HepG2 (cell line): ENCODE measurements at regions not wholly inside any gene's neighbourhood (a gene's known extent, or its start where the extent isn't known, plus 50 kb on each side); places are given as distances from the start of the nearest gene placed in this dataset.

Source experiments
- ATAC-seq: fragments of 200-7000 bp; cut with Tn5 transposase; 3 replicates; pipeline ENCODE4 v1.9.1; 2020; ENCODE audit warnings: mild to moderate bottlenecking, moderate library complexity
- BruUV-seq: library from RNA; stranded (reverse); fragments of 400-500 nt; replicated peaks from 2 replicates; lab custom pipeline; 2021; lab: Mats Ljungman, UMichigan
- CTCF ChIA-PET: fragments of 300-600 bp; formaldehyde crosslinking; extraction: SDS; loops from one replicate; lab custom pipeline; 2021; ENCODE audit warnings: low total read pairs, inconsistent platforms, low intra/inter-chr PET ratio; lab: Yijun Ruan, JAX
- POLR2A ChIA-PET: fragments of 350-600 bp; sonication (Branson Sonifier 250); formaldehyde crosslinking; loops from one replicate; lab custom pipeline; 2020; ENCODE audit warnings: antibody characterized with exemption, inconsistent platforms; lab: Yijun Ruan, JAX
- DNase-seq: peaks from one replicate; pipeline ENCODE4 v3.0.0-alpha.2; 2015; ENCODE audit warnings: low spot score
- FAIRE-seq: peaks from 3 replicates; lab custom pipeline; 2011; peaks lifted over from hg19 to GRCh38; lab: Jason Lieb, UNC
- H2AFZ ChIP-seq: one replicate; pipeline ENCODE4 v1.6.1; 2011; ENCODE audit warnings: low read length, inconsistent platforms
- H3K27ac ChIP-seq: fragments of 300-600 bp; 3 replicates; pipeline ENCODE4 v1.8.0; 2011; ENCODE audit warnings: mixed run types, mild to moderate bottlenecking, mixed read lengths, low read length, inconsistent platforms; ENCODE audit not compliant: insufficient read depth; ENCODE audit errors: extremely low read length
- H3K27me3 ChIP-seq, 2 experiments: fragments of 200-600 bp in 1 of 2; 2 replicates in 1 of 2; 3 replicates in 1 of 2; pipeline versions ENCODE4 v1.6.0 to v1.8.0; 2011; ENCODE audit warnings: low read length in 2 of 2, mild to moderate bottlenecking in 2 of 2, moderate library complexity in 2 of 2, inconsistent platforms in 1 of 2; ENCODE audit not compliant: insufficient read depth in 2 of 2, control insufficient read depth in 1 of 2
- H3K36me3 ChIP-seq, 2 experiments: fragments of 200-600 bp in 1 of 2; replicated peaks in 1 of 2; 2 replicates in 1 of 2; 3 replicates in 1 of 2; pipeline versions ENCODE4 v1.5.1 to v1.8.0; 2011; ENCODE audit warnings: low read length in 2 of 2, inconsistent platforms in 1 of 2; ENCODE audit not compliant: insufficient read depth in 2 of 2, control insufficient read depth in 1 of 2
- H3K4me1 ChIP-seq: 2 replicates; pipeline ENCODE4 v1.5.1; 2012; ENCODE audit warnings: low read length, inconsistent platforms; ENCODE audit not compliant: insufficient read depth
- H3K4me2 ChIP-seq: 2 replicates; pipeline ENCODE4 v1.6.0; 2011; ENCODE audit warnings: low read depth, low read length, inconsistent platforms
- H3K4me3 ChIP-seq, 3 experiments: fragments of 200-600 bp in 1 of 3; sonication (generic), shearing (Covaris generic) in 1 of 3; replicated peaks in 1 of 3; 2 replicates each; pipeline ENCODE4 v1.5.1; 2011 to 2016; ENCODE audit warnings: low read length in 3 of 3, inconsistent platforms in 2 of 3, low read depth in 2 of 3, mild to moderate bottlenecking in 2 of 3, control low read depth in 1 of 3, mixed read lengths in 1 of 3; ENCODE audit not compliant: insufficient read depth in 1 of 3
- H3K79me2 ChIP-seq: one replicate; pipeline ENCODE4 v1.6.1; 2011; ENCODE audit warnings: low read length, inconsistent platforms; ENCODE audit not compliant: insufficient read depth
- H3K9ac ChIP-seq: 2 replicates; pipeline ENCODE4 v1.6.0; 2011; ENCODE audit warnings: mild to moderate bottlenecking, low read depth, low read length, inconsistent platforms; ENCODE audit not compliant: insufficient read depth
- H3K9me3 ChIP-seq: 2 replicates; pipeline ENCODE4 v1.5.1; 2012; ENCODE audit warnings: mild to moderate bottlenecking, low read length
- H4K20me1 ChIP-seq: 2 replicates; pipeline ENCODE4 v1.6.0; 2011; ENCODE audit warnings: inconsistent platforms, mild to moderate bottlenecking, low read length, moderate library complexity; ENCODE audit not compliant: insufficient read depth
- DPF2 ChIP-seq: sonication (generic); formaldehyde crosslinking; IDR thresholded peaks from 2 replicates; pipeline ENCODE4 v1.4.0; 2020; ENCODE audit warnings: mild to moderate bottlenecking, low read depth, missing genetic modification reagents, borderline replicate concordance
- EP300 ChIP-seq, 3 experiments: sonication (generic) in 1 of 3; formaldehyde crosslinking in 1 of 3; IDR thresholded peaks; 2 replicates each; pipeline versions ENCODE4 v1.5.1 to v1.6.1; 2011 to 2020; ENCODE audit warnings: low read depth in 2 of 3, low read length in 2 of 3, borderline replicate concordance in 1 of 3, improper control_type of control experiment in 1 of 3, mild to moderate bottlenecking in 1 of 3, missing genetic modification reagents in 1 of 3, moderate library complexity in 1 of 3
- HMG20A ChIP-seq: IDR thresholded peaks from 2 replicates; pipeline ENCODE4 v1.6.1; 2016; ENCODE audit warnings: borderline replicate concordance
- JARID2 ChIP-seq: sonication (generic); formaldehyde crosslinking; IDR thresholded peaks from 2 replicates; pipeline ENCODE4 v1.8.1; 2023; ENCODE audit warnings: missing genetic modification reagents, inconsistent platforms; ENCODE audit not compliant: insufficient replicate concordance
- KDM4B ChIP-seq: sonication (generic); formaldehyde crosslinking; IDR thresholded peaks from 2 replicates; pipeline ENCODE4 v1.4.0; 2020; ENCODE audit warnings: missing genetic modification reagents
- NFE2L1 ChIP-seq: sonication (generic); formaldehyde crosslinking; IDR thresholded peaks from 2 replicates; pipeline ENCODE4 v1.4.0; 2020; ENCODE audit warnings: missing genetic modification reagents, mild to moderate bottlenecking, borderline replicate concordance
- PATZ1 ChIP-seq: sonication (generic); formaldehyde crosslinking; IDR thresholded peaks from 2 replicates; pipeline ENCODE4 v1.4.0; 2020; ENCODE audit warnings: missing genetic modification reagents
- PRDM4 ChIP-seq: sonication (generic); formaldehyde crosslinking; IDR thresholded peaks from 2 replicates; pipeline ENCODE4 v1.9.0; 2021; ENCODE audit warnings: missing genetic modification reagents, borderline replicate concordance
- SMC3 ChIP-seq: IDR thresholded peaks from 2 replicates; pipeline ENCODE4 v1.6.1; 2011; ENCODE audit warnings: low read length, improper control_type of control experiment
- XRCC5 ChIP-seq: fragments of 200-400 bp; formaldehyde crosslinking; optimal IDR thresholded peaks from 2 replicates; pipeline ENCODE3; 2017; ENCODE audit warnings: mild to moderate bottlenecking, low read length
- ZNF10 ChIP-seq: sonication (generic); formaldehyde crosslinking; IDR thresholded peaks from 2 replicates; pipeline ENCODE4 v1.4.0; 2020; ENCODE audit warnings: mild to moderate bottlenecking, low read depth, missing genetic modification reagents, borderline replicate concordance
- ZNF160 ChIP-seq: sonication (generic); formaldehyde crosslinking; IDR thresholded peaks from 2 replicates; pipeline ENCODE4 v1.8.0; 2022; ENCODE audit warnings: mild to moderate bottlenecking, inconsistent platforms, missing genetic modification reagents
- ZNF709 ChIP-seq: sonication (generic); formaldehyde crosslinking; IDR thresholded peaks from 2 replicates; pipeline ENCODE4 v1.5.0; 2020; ENCODE audit warnings: mild to moderate bottlenecking, missing genetic modification reagents
- ZNF891 ChIP-seq: sonication (generic); formaldehyde crosslinking; IDR thresholded peaks from 2 replicates; pipeline ENCODE4 v1.5.0; 2020; ENCODE audit warnings: mild to moderate bottlenecking, missing genetic modification reagents
- WGBS: methylation state at CpG from one replicate; pipeline ENCODE4 v1.1.6; 2017; ENCODE audit warnings: low lambda C conversion rate; 5-methylcytosine and 5-hydroxymethylcytosine counted together
- in situ Hi-C: cut with HindIII; loops from 2 replicates; pipeline ENCODE4 v1.10.0; 2017; ENCODE audit warnings: low pct_unique_long_range_greater_than_20kb; ENCODE audit not compliant: extremely low pct_ligation_motif_present
- intact Hi-C: fragments of 100-400 bp; cut with micrococcal nuclease; formaldehyde crosslinking; loops from one replicate; pipeline ENCODE4 v1.10.0; 2022; ENCODE audit not compliant: unreplicated experiment

DNA sequence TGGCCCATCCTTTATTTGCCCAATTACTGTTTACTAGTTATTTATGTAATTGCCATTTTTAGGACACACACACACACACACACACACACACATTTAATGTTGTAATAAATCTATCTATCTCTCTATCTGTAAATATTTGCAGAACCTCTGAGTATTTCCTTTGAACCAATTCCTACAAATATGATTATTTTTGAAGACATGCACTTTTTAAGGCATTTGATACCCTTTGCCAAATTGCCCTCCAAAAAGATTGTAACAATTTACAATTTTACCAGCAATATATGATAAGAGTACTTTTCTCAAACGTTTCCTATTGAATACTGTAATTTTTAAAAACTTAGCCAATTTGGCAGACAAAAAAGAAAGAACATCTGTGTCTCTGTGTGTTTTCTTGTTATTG lies 143.8 kb upstream of the FOXF1 start (continued):
- TF ChIP-seq EP300 (IDR thresholded peaks at IDR 0.05; ENCODE audit: low read depth in 2 of 2, low read length in 2 of 2) (no peak), EP300 (CRISPR knock-in tag; IDR thresholded peaks at IDR 0.05; ENCODE audit: borderline replicate concordance) (no peak), PATZ1 (CRISPR knock-in tag) (no peak), SMC3 (no peak), KDM4B (CRISPR knock-in tag) (no peak), ZNF160 (no peak), HMG20A (CRISPR knock-in tag) (no peak), ZNF709 (CRISPR knock-in tag) (no peak)

DNA sequence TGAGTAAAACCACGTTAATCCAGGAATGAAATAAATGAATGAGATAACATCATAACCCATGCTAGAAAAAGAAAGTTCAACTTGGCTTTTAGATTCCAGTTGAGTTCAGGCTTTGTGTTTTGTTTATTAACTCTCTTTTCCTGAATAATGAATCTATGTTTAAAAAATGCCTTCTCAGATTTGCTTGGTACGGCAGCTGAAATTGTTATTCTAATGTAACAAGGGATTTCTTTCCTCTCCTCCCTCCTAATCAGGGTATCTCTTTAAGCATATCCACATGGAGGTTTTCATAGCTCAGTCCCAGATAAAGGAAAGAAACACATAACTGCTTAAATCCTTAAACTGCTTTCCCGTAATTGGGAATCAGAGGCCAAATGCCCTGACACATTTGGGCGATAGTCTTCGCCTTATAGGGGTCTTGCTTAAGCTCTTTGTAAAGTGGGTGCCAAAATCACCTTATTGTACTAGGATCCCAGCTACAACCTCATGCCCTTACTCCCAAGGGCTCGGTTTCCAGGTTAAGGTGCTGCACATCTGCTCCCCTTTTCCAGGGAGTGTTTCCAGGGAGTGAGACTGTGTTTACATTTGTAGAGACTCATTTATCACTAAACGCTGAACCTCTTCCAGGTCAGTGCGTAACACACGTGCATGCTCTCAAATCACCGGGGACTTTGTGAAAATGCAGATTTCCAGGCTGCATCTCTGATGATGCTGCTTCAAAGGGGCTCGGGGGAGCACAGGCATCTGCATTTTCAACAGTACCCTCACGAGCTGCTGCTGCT lies 142.8 kb upstream of the FOXF1 start:
- WGBS: 5% methylated on average over 12 of the region's 12 CpGs
- H2AFZ ChIP-seq: no peak overlapping the region
- H3K27ac ChIP-seq: no peak overlapping the region
- no peaks in the 10 kb centered on the region for H4K20me1 ChIP-seq
- intact Hi-C loops: no loop called here
- ATAC-seq: no peak
- BruUV-seq: no TSS peak
- CTCF ChIA-PET: no interaction called here
- no peaks in the 10 kb centered on the region for H3K4me1 ChIP-seq
- H3K4me2 ChIP-seq: no peak overlapping the region
- FAIRE-seq: no peak
- in situ Hi-C loops: no loop called here
- no peaks in the 10 kb centered on the region for H3K36me3 ChIP-seq
- no peaks in the 10 kb centered on the region for H3K9me3 ChIP-seq
- TF ChIP-seq DPF2 (CRISPR knock-in tag) (no peak), ZNF891 (no peak), XRCC5 (no peak), NFE2L1 (no peak), ZNF10 (CRISPR knock-in tag) (no peak), PRDM4 (CRISPR knock-in tag) (no peak), JARID2 (CRISPR knock-in tag) (no peak)
- no peak overlapping the region for H3K9ac ChIP-seq
- no peak overlapping the region for H3K4me3 ChIP-seq
- H3K79me2 ChIP-seq: no peaks in the 10 kb centered on the region
- POLR2A ChIA-PET: no interaction called here
- peaks cover 2 to 70% of the 10 kb centered on the region in 2 experiments; a peak in 4 of 5 replicates for H3K27me3 ChIP-seq
- DNase-seq: no peak
